LNCAP (cell line): ENCODE measurements at regions not wholly inside any gene's neighbourhood (a gene's known extent, or its start where the extent isn't known, plus 50 kb on each side); places are given as distances from the start of the nearest gene placed in this dataset.

Experiments
- TF ChIP-seq, protein P1 (sequence below): fragments of 450-650 bp; IDR thresholded peaks from 2 replicates; pipeline ENCODE4 v1.5.1; 2017; ENCODE audit warnings: mild to moderate bottlenecking

DNA sequence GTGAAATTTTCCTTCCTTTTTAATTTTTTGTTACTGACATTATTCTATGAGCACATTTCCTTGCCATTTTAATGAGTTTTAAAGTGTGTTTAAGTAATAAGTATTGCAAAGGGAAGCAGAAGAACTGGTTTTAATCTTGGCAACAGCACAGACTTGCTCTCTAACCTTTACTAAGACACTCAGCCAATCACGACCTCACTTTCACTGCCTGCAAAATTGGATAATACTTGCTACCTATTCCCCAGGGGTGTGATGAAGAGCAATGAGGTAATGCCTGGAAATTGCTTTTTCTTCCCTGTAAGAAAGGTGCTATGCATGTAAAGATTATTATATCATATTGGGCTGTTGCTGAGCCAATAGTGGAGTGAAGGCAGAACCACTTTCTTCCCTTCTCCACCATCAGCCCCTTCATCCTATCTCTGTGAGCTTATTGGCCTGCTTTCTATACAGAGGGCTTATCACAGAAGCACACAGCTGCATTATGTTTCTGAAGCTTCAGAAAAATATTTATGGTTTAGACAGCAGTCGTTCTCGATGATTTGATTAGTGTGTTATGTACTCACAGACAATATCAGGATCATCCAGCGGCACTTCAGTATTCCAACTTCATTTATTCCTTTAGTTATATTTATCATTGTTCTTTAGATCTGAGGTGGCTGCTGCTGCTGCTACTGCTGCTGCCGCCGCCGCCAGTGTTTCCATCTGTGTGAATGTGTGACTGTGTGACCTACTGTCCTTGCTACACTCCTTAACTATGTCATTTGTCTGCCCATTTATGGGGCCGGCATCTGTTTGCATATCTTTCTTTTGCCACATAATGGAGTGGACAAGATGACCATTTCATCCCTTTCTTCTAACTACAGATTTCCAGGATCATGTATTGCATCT lies 255.1 kb downstream of the C4orf33 start:
- TF ChIP-seq, protein P1, sequence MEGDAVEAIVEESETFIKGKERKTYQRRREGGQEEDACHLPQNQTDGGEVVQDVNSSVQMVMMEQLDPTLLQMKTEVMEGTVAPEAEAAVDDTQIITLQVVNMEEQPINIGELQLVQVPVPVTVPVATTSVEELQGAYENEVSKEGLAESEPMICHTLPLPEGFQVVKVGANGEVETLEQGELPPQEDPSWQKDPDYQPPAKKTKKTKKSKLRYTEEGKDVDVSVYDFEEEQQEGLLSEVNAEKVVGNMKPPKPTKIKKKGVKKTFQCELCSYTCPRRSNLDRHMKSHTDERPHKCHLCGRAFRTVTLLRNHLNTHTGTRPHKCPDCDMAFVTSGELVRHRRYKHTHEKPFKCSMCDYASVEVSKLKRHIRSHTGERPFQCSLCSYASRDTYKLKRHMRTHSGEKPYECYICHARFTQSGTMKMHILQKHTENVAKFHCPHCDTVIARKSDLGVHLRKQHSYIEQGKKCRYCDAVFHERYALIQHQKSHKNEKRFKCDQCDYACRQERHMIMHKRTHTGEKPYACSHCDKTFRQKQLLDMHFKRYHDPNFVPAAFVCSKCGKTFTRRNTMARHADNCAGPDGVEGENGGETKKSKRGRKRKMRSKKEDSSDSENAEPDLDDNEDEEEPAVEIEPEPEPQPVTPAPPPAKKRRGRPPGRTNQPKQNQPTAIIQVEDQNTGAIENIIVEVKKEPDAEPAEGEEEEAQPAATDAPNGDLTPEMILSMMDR: no peak

DNA sequence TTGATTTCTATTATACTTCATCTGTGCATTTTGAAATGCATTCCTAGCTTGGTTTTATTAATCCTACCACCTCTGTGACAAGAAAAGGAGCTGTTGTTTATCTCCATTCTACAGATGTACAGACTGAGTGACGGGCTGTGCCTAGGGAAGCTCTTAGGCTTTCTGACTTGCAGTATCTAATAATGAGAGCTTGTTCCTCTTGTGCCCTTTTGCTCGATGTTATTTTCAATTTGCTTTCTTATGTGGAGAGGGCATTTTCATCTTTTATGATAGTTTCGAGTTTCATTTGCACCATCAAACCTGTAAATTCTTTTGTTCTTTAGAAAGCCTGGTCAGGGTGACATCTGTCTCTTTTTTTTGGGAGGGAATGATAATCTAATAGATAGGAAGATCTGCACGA lies 256.5 kb downstream of the C4orf33 start:
- TF ChIP-seq, protein P1: no peak

DNA sequence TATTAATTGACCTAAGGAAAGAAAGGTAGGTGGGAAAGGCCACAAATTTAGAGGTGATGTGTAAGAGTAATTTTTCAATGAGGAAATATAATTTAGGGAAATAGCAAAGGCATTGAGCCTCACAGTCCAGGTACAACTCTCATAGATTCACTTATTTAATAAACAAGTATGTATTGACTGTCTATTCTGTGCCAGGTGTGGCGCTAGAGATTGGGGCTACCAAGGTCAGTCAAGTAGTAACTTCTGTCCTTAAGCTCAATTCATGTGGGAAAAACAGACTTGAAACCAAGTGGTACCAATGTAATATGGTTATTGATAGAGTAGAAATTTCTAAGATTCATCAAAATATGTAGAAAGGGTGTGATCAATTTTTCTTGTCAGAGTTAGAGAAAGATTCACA lies 257.5 kb downstream of the C4orf33 start:
- TF ChIP-seq, protein P1: no peak

DNA sequence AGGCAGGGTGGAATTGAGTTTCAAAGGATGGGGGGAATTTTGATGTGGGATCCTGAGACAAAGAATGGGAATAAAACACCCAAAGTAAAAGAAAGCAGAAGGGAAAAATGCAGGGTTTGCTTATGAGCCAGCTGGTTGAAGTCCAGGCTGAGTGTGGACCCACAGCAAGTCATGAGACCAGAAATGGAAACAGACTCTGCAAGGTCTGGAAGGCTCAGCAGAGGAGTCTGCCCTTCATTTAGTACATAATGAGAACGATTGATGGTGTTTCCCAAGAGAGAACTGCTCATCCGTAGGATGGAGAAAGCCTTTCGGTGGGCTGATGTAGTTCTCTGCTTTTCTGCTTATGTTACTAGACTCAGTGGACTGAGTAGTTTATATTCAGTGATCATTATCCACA lies 259.1 kb downstream of the C4orf33 start:
- TF ChIP-seq, protein P1: no peak

DNA sequence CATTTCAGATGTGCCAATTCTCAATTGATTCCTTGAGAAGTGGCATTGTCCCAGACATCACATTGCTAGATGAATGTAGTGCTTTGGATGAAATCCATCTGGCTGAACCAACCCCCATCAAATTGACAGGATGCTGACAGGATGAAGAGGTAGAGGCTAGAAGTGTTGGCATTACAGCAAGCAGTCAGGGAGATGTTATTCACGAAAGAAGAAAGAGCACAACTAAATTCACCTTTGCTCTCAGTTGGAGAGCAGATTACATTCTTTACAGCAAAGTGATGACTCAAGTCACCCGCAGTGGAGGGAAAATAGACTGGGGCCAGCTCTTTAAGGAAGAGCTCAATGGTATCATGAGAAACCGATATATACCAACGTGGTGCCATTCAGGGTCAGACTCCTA lies 259.6 kb downstream of the C4orf33 start:
- TF ChIP-seq, protein P1: no peak

- TF ChIP-seq, protein P1: no peak
Measured at GRCh38 chr4:129358571-129358970, 262.6 kb downstream of the C4orf33 start.

GRCh38 chr4:129359461-129359860 lies 263.5 kb downstream of the C4orf33 start:
- TF ChIP-seq, protein P1: no peak
